ENCODE measurements at regions not wholly inside any gene's neighbourhood (a gene's known extent, or its start where the extent isn't known, plus 50 kb on each side); places are given as distances from the start of the nearest gene placed in this dataset.

- Histone ChIP-seq H3K27me3 (ENCODE audit: control insufficient read depth, insufficient read depth, low read length) (no peaks in the 10 kb centered on the region), H3K36me3 (ENCODE audit: control insufficient read depth, insufficient read depth, low read length) (no peaks in the 10 kb centered on the region), H3K4me3 (ENCODE audit: low read depth, low read length) (no peak overlapping the region)
- TF ChIP-seq CTCF (IDR thresholded peaks at IDR 0.05; ENCODE audit: insufficient read depth, low read depth, low read length): no peak
- CTCF ChIA-PET: no interaction called here
- POLR2A ChIA-PET: no interaction called here
- no peak for DNase-seq (ENCODE audit: low read depth)
Measured at GRCh38 chr7:17552952-17553351, 254.5 kb downstream of the AHR start.

GRCh38 chr7:17554341-17555015 is 256.0 kb downstream of the AHR start:
- CTCF ChIA-PET: no interaction called here

GRCh38 chr7:17556247-17556956 is 257.9 kb downstream of the AHR start:
- no peak for DNase-seq (ENCODE audit: low read depth)
- ChIA-PET POLR2A (no interaction called here), CTCF (interaction anchor here (0.6 kb wide), 1 partner anchor 943 kb away, joined by 6 read pairs; no protein-coding TSS in a partner anchor)
- no peaks in the 10 kb centered on the region for H3K36me3 ChIP-seq (ENCODE audit: control insufficient read depth, insufficient read depth, low read length)
- H3K4me3 ChIP-seq (ENCODE audit: low read depth, low read length): no peak overlapping the region
- H3K27me3 ChIP-seq (ENCODE audit: control insufficient read depth, insufficient read depth, low read length): no peaks in the 10 kb centered on the region
- no peak for TF ChIP-seq CTCF (IDR thresholded peaks at IDR 0.05; ENCODE audit: insufficient read depth, low read depth, low read length)

More at GRCh38 chr7:17554341-17555015, 256.0 kb downstream of the AHR start:
- POLR2A ChIA-PET: no interaction called here
- Histone ChIP-seq H3K4me3 (ENCODE audit: low read depth, low read length) (no peak overlapping the region), H3K27me3 (ENCODE audit: control insufficient read depth, insufficient read depth, low read length) (no peaks in the 10 kb centered on the region), H3K36me3 (ENCODE audit: control insufficient read depth, insufficient read depth, low read length) (no peaks in the 10 kb centered on the region)
- TF ChIP-seq CTCF (IDR thresholded peaks at IDR 0.05; ENCODE audit: insufficient read depth, low read depth, low read length): no peak
- DNase-seq (ENCODE audit: low read depth): no peak

GRCh38 chr7:17557251-17557671 is 258.8 kb downstream of the AHR start:
- CTCF ChIA-PET: no interaction called here
- DNase-seq (ENCODE audit: low read depth): no peak
- no peak overlapping the region for H3K4me3 ChIP-seq (ENCODE audit: low read depth, low read length)
- no peaks in the 10 kb centered on the region for H3K36me3 ChIP-seq (ENCODE audit: control insufficient read depth, insufficient read depth, low read length)
- no peak for TF ChIP-seq CTCF (IDR thresholded peaks at IDR 0.05; ENCODE audit: insufficient read depth, low read depth, low read length)
- H3K27me3 ChIP-seq (ENCODE audit: control insufficient read depth, insufficient read depth, low read length): no peaks in the 10 kb centered on the region
- POLR2A ChIA-PET: interaction anchor here (0.5 kb wide), 1 partner anchor 51 kb away, joined by 4 read pairs; no protein-coding TSS in a partner anchor

GRCh38 chr7:17558135-17558534 is 259.7 kb downstream of the AHR start:
- TF ChIP-seq CTCF (IDR thresholded peaks at IDR 0.05; ENCODE audit: insufficient read depth, low read depth, low read length): no peak
- CTCF ChIA-PET: interaction anchor here (1.3 kb wide), 1 partner anchor 88 kb away, joined by 5 read pairs; no protein-coding TSS in a partner anchor
- H3K27me3 ChIP-seq (ENCODE audit: control insufficient read depth, insufficient read depth, low read length): no peaks in the 10 kb centered on the region
- H3K4me3 ChIP-seq (ENCODE audit: low read depth, low read length): no peak overlapping the region
- no peaks in the 10 kb centered on the region for H3K36me3 ChIP-seq (ENCODE audit: control insufficient read depth, insufficient read depth, low read length)
- no peak for DNase-seq (ENCODE audit: low read depth)
- POLR2A ChIA-PET: no interaction called here

All from BJ (cell line).